ENCODE measurements at regions not wholly inside any gene's neighbourhood (a gene's known extent, or its start where the extent isn't known, plus 50 kb on each side); places are given as distances from the start of the nearest gene placed in this dataset.
A peak's percentile ranks its signal among the peaks of the same experiment; 100 is the strongest.

GRCh38 chr6:147057188-147057587, 147.0 kb upstream of the STXBP5 start:
- ChIA-PET CTCF (ENCODE audit: low intra/inter-chr PET ratio, low total read pairs) (no interaction called here), POLR2A (no interaction called here)
- no peak overlapping the region for H3K9ac ChIP-seq (ENCODE audit: insufficient read depth, low read depth, low read length)
- H3K27me3 ChIP-seq (ENCODE audit: control insufficient read depth in 1 of 2, insufficient read depth in 2 of 2, low read length in 2 of 2), result no peaks in the 10 kb centered on the region
- no peak overlapping the region for H2AFZ ChIP-seq (ENCODE audit: low read length)
- no peaks in the 10 kb centered on the region for H3K36me3 ChIP-seq (replicated peaks in 1 of 2; ENCODE audit: control insufficient read depth in 1 of 2, insufficient read depth in 2 of 2, low read length in 2 of 2)
- no peak overlapping the region for H3K4me2 ChIP-seq (ENCODE audit: low read depth, low read length)
- 2% methylated on average over 1 of the region's 1 CpG for whole genome bisulfite sequencing (ENCODE audit: low lambda C conversion rate)
- no peaks in the 10 kb centered on the region for H3K79me2 ChIP-seq (ENCODE audit: insufficient read depth, low read length)
- H3K27ac ChIP-seq (ENCODE audit: extremely low read length, insufficient read depth, low read length), result no peak overlapping the region
- ATAC-seq, result no peak
- intact Hi-C loops (cut with micrococcal nuclease; ENCODE audit: unreplicated experiment), result no loop called here
- H3K9me3 ChIP-seq (ENCODE audit: low read length), result no peaks in the 10 kb centered on the region
- BruUV-seq (replicated peaks), result no TSS peak
- FAIRE-seq, result no peak
- no peak for DNase-seq (ENCODE audit: low spot score)
- no peak overlapping the region for H3K4me3 ChIP-seq (replicated peaks in 1 of 3; ENCODE audit: insufficient read depth in 1 of 3, low read depth in 2 of 3, low read length in 3 of 3)
- peaks cover 41% of the 10 kb centered on the region for H3K4me1 ChIP-seq (ENCODE audit: insufficient read depth, low read length)
- peak; percentile 47; the same call in 1 of the 2 replicates for TF ChIP-seq CEBPB (IDR thresholded peaks at IDR 0.05; ENCODE audit: borderline replicate concordance, low read depth, low read length)
- no peak for TF ChIP-seq MNT (IDR thresholded peaks at IDR 0.05)
- in situ Hi-C loops (cut with HindIII; ENCODE audit: extremely low pct_ligation_motif_present, low pct_unique_long_range_greater_than_20kb), result no loop called here
- H4K20me1 ChIP-seq (ENCODE audit: insufficient read depth, low read length), result no peaks in the 10 kb centered on the region

- Histone ChIP-seq H4K20me1 (ENCODE audit: insufficient read depth, low read length) (no peaks in the 10 kb centered on the region), H3K4me2 (ENCODE audit: low read depth, low read length) (no peak overlapping the region), H3K4me1 (ENCODE audit: insufficient read depth, low read length) (peaks cover 41% of the 10 kb centered on the region), H3K27ac (ENCODE audit: extremely low read length, insufficient read depth, low read length) (no peak overlapping the region), H3K4me3 (replicated peaks in 1 of 3; ENCODE audit: insufficient read depth in 1 of 3, low read depth in 2 of 3, low read length in 3 of 3) (no peak overlapping the region), H3K9me3 (ENCODE audit: low read length) (no peaks in the 10 kb centered on the region), H3K36me3 (replicated peaks in 1 of 2; ENCODE audit: control insufficient read depth in 1 of 2, insufficient read depth in 2 of 2, low read length in 2 of 2) (no peaks in the 10 kb centered on the region), H3K9ac (ENCODE audit: insufficient read depth, low read depth, low read length) (no peak overlapping the region), H3K79me2 (ENCODE audit: insufficient read depth, low read length) (no peaks in the 10 kb centered on the region), H2AFZ (ENCODE audit: low read length) (no peak overlapping the region), H3K27me3 (ENCODE audit: control insufficient read depth in 1 of 2, insufficient read depth in 2 of 2, low read length in 2 of 2) (no peaks in the 10 kb centered on the region)
- 28% methylated on average over 3 of the region's 3 CpGs for WGBS (ENCODE audit: low lambda C conversion rate)
- BruUV-seq (replicated peaks), result no TSS peak
- CTCF ChIA-PET (ENCODE audit: low intra/inter-chr PET ratio, low total read pairs), result no interaction called here
- intact Hi-C loops (cut with micrococcal nuclease; ENCODE audit: unreplicated experiment) (no loop called here), in situ Hi-C loops (cut with HindIII; ENCODE audit: extremely low pct_ligation_motif_present, low pct_unique_long_range_greater_than_20kb) (no loop called here)
- POLR2A ChIA-PET, result no interaction called here
- ATAC-seq, result no peak
- no peak for DNase-seq (ENCODE audit: low spot score)
- TF ChIP-seq SAP130 (CRISPR knock-in tag; IDR thresholded peaks at IDR 0.05; ENCODE audit: low read depth) (no peak), FUBP1 (CRISPR knock-in tag; IDR thresholded peaks at IDR 0.05; ENCODE audit: borderline replicate concordance) (no peak), ETV6 (CRISPR knock-in tag; conservative IDR thresholded peaks at IDR 0.05) (no peak), CBFB (CRISPR knock-in tag; IDR thresholded peaks at IDR 0.05) (no peak), SP5 (CRISPR knock-in tag; IDR thresholded peaks at IDR 0.05; ENCODE audit: borderline replicate concordance, low read depth) (no peak), ZNF773 (CRISPR knock-in tag; IDR thresholded peaks at IDR 0.05; ENCODE audit: borderline replicate concordance) (no peak)
- FAIRE-seq, result no peak
These were observed 146.4 kb upstream of the STXBP5 start for GRCh38 chr6:147057705-147058342.
